A549 (cell line): ENCODE measurements at regions not wholly inside any gene's neighbourhood (a gene's known extent, or its start where the extent isn't known, plus 50 kb on each side); places are given as distances from the start of the nearest gene placed in this dataset.

Source experiments
- CTCF ChIP-seq: fragments of >200 bp; sonication (Bioruptor Twin); formaldehyde crosslinking; IDR thresholded peaks from 3 replicates; pipeline ENCODE4 v1.5.1; 2016
- POLR2A ChIP-seq: IDR thresholded peaks from 2 replicates; pipeline ENCODE4 v1.6.1; 2012; ENCODE audit warnings: mild to moderate bottlenecking, low read length
- POLR2AphosphoS2 ChIP-seq: conservative IDR thresholded peaks from 2 replicates; pipeline ENCODE4 v1.6.1; 2012; ENCODE audit warnings: low read length, improper control_type of control experiment, inconsistent platforms
- ZC3H11A ChIP-seq: fragments of 450-650 bp; IDR thresholded peaks from 2 replicates; pipeline ENCODE4 v1.6.1; 2014; ENCODE audit warnings: antibody characterized with exemption, mild to moderate bottlenecking

- TF ChIP-seq CTCF, result no peak
- TF ChIP-seq POLR2A, result no peak
- TF ChIP-seq POLR2AphosphoS2, result no peak
- no peak for TF ChIP-seq ZC3H11A
Observed at GRCh38 chr5:164431634-164432304, 926.4 kb downstream of the MAT2B start.
